ENCODE measurements at regions not wholly inside any gene's neighbourhood (a gene's known extent, or its start where the extent isn't known, plus 50 kb on each side); places are given as distances from the start of the nearest gene placed in this dataset.
A peak's percentile ranks its signal among the peaks of the same experiment; 100 is the strongest.

- no peak for DNase-seq
Measured at GRCh38 chr13:31048521-31048920, 113.2 kb downstream of the HSPH1 start.

GRCh38 chr13:31046711-31047279, 114.3 kb downstream of the TEX26 start:
- no peak for DNase-seq

- peak; percentile 73 to 74 for DNase-seq
Measured at GRCh38 chr13:31045286-31046081, 113.0 kb downstream of the TEX26 start.

- peak; percentile 77 to 85 for DNase-seq
Measured at GRCh38 chr13:31044364-31045285, 112.2 kb downstream of the TEX26 start.

GRCh38 chr13:31043957-31044356, 111.5 kb downstream of the TEX26 start:
- DNase-seq = no peak

GRCh38 chr13:31042481-31043165, 110.2 kb downstream of the TEX26 start:
- no peak for DNase-seq

- no peak for DNase-seq
Measured at GRCh38 chr13:31042049-31042448, 109.6 kb downstream of the TEX26 start.

- peak; percentile 21 to 44 for DNase-seq
Measured at GRCh38 chr13:31038834-31039552, 106.5 kb downstream of the TEX26 start.

- DNase-seq = no peak
Measured at GRCh38 chr13:31037874-31038500, 105.5 kb downstream of the TEX26 start.

- no peak for DNase-seq
Measured at GRCh38 chr13:31036731-31037695, 104.6 kb downstream of the TEX26 start.

GRCh38 chr13:31035185-31035965, 102.9 kb downstream of the TEX26 start:
- no peak for DNase-seq

- no peak for DNase-seq
Measured at GRCh38 chr13:31032528-31033113, 100.2 kb downstream of the TEX26 start.

GRCh38 chr13:31031482-31031881, 99.0 kb downstream of the TEX26 start:
- DNase-seq = no peak

- no peak for DNase-seq
Measured at GRCh38 chr13:31029102-31029501, 96.6 kb downstream of the TEX26 start.

- DNase-seq = no peak
Measured at GRCh38 chr13:31027136-31027535, 94.7 kb downstream of the TEX26 start.
